Activated CD8-positive, alpha-beta T cell treated with anti-CD3 and anti-CD28 coated beads, Interleukin-2, amount 10 ng/mL, durations not matched to agents 7 days and 5 days (primary cell): ENCODE measurements at regions not wholly inside any gene's neighbourhood (a gene's known extent, or its start where the extent isn't known, plus 50 kb on each side); places are given as distances from the start of the nearest gene placed in this dataset.
"Not testable (repeated sequence)": the region's sequence is repeated elsewhere in the genome, so short reads cannot be mapped to it uniquely, and the experiment has no call there.

Experiments used
- ATAC-seq: fragments of 150-1000 bp; cut with Tn5 transposase; one replicate; pipeline ENCODE4 v1.10.0; 2021; ENCODE audit warnings: moderate library complexity
- CTCF ChIA-PET: fragments of 350-600 bp; sonication (Branson Sonifier 250); formaldehyde crosslinking; loops from one replicate; lab custom pipeline; 2021; ENCODE audit warnings: antibody characterized with exemption; lab: Charles Lee
- POLR2A ChIA-PET: fragments of 350-600 bp; sonication (Branson Sonifier 250); formaldehyde crosslinking; loops from one replicate; lab custom pipeline; 2021; ENCODE audit warnings: antibody characterized with exemption; lab: Charles Lee
- DNase-seq: peaks from one replicate; pipeline ENCODE4 v3.0.0-alpha.2; 2020
- H3K27ac Mint-ChIP-seq: one replicate; pipeline ENCODE4 v1.8.0; 2021; ENCODE audit warnings: mild to moderate bottlenecking, mixed read lengths
- H3K27me3 Mint-ChIP-seq: one replicate; pipeline ENCODE4 v1.8.0; 2021; ENCODE audit warnings: low read depth, mixed read lengths
- H3K36me3 Mint-ChIP-seq: one replicate; pipeline ENCODE4 v1.8.0; 2021; ENCODE audit warnings: low read depth, mixed read lengths
- H3K4me1 Mint-ChIP-seq: one replicate; pipeline ENCODE4 v1.8.0; 2021; ENCODE audit warnings: low read depth, mixed read lengths
- H3K4me3 Mint-ChIP-seq: one replicate; pipeline ENCODE4 v1.8.0; 2021; ENCODE audit warnings: mild to moderate bottlenecking, mixed read lengths
- H3K9me3 Mint-ChIP-seq: one replicate; pipeline ENCODE4 v1.8.0; 2022; ENCODE audit warnings: mixed read lengths; ENCODE audit not compliant: insufficient read depth

DNA sequence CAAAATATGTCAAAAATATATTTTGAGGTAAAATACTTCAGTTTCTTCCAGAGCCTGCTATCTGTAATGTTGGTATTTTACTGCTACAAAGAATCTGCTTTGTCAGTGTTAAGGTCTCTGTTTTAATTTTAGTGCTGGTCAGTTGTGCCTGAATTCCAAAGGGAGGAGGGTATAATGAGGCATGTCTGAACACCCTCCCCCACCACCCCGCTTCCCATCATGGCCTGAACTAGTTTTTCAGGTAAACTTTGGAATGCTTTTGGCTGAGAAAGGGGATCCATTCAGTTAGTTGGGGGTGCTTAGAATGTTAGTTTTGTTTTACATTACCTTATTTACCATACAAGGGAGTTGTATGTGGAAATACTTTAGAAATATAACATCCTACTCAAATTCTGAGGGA, 158.5 kb downstream of the MID1IP1 start:
- no peak for ATAC-seq

DNA sequence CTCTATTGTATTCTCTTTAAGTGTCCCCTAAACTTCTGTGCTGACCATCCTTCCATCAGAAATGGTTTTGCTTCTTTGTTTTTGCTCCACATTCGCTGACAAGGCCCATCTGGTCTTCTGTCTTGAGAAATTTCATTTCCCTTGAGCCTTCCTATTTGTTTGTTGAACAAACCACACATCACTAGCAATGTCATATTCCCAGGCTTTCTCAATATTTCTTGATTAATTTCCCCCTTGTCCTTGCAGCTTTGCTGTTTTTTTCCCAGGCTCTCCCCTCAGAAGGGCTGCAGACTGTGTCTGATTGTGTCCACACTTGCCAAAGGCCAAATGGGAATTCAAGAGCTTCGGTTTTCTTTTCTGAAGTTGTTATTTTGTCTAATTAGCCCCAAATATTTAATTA, 158.9 kb downstream of the MID1IP1 start:
- no peaks in the 10 kb centered on the region for H3K9me3 Mint-ChIP-seq
- no peak overlapping the region for H3K4me3 Mint-ChIP-seq
- CTCF ChIA-PET, result no interaction called here
- no peak for ATAC-seq
- H3K36me3 Mint-ChIP-seq, result peaks cover 2% of the 10 kb centered on the region
- DNase-seq, result no peak
- H3K27me3 Mint-ChIP-seq, result no peaks in the 10 kb centered on the region
- no peak overlapping the region for H3K27ac Mint-ChIP-seq
- POLR2A ChIA-PET, result no interaction called here
- no peaks in the 10 kb centered on the region for H3K4me1 Mint-ChIP-seq

More for the DNA sequence above, 158.5 kb downstream of the MID1IP1 start:
- no peaks in the 10 kb centered on the region for H3K4me1 Mint-ChIP-seq
- ChIA-PET POLR2A (no interaction called here), CTCF (no interaction called here)
- no peak for DNase-seq
- no peak overlapping the region for H3K4me3 Mint-ChIP-seq
- no peaks in the 10 kb centered on the region for H3K27me3 Mint-ChIP-seq
- no peaks in the 10 kb centered on the region for H3K9me3 Mint-ChIP-seq
- H3K27ac Mint-ChIP-seq, result no peak overlapping the region
- peaks cover 2% of the 10 kb centered on the region for H3K36me3 Mint-ChIP-seq

DNA sequence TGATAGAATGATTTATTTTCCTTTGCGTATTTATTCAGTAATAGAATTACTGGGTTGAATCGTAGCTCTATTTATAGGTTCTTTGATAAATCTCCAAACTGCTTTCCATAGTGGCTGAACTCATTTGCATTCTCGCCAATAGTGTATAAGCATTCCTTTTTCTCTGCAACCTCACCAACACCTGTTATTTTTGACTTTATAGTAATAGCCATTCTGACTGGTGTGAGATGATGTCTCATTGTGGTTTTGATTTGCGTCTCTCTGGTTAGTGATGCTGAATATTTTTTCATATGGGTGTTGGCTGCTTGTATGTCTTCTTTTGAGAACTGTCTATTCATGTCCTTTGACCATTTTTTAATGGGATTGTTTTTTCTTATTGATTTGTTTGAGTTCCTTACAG, 160.7 kb downstream of the MID1IP1 start:
- ATAC-seq, result no peak
- ChIA-PET CTCF (no interaction called here), POLR2A (no interaction called here)
- H3K4me3 Mint-ChIP-seq, result no peak overlapping the region
- H3K36me3 Mint-ChIP-seq, result peaks cover 2% of the 10 kb centered on the region
- H3K27me3 Mint-ChIP-seq, result no peaks in the 10 kb centered on the region
- H3K9me3 Mint-ChIP-seq, result no peaks in the 10 kb centered on the region
- no peak overlapping the region for H3K27ac Mint-ChIP-seq
- no peaks in the 10 kb centered on the region for H3K4me1 Mint-ChIP-seq
- no peak for DNase-seq

DNA sequence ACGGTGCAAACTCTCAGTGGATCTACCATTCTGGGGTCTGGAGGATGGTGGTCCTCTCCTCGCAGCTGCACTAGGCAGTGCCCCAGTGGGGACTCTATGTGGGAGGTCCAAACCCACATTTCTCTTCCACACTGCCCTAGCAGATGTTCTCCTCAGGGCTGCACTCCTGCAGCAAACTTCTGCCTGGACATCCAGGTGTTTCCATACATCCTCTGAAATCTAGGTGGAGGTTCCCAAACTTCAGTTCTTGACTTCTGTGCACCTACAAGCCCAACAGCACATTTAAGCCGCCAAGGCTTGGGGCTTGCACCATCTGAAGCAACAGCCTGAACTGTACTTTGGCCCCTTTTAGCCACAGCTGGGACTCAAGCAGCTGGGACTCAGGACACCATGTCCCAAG, 162.0 kb downstream of the MID1IP1 start:
- H3K9me3 Mint-ChIP-seq, CTCF ChIA-PET: not testable (repeated sequence)

DNA sequence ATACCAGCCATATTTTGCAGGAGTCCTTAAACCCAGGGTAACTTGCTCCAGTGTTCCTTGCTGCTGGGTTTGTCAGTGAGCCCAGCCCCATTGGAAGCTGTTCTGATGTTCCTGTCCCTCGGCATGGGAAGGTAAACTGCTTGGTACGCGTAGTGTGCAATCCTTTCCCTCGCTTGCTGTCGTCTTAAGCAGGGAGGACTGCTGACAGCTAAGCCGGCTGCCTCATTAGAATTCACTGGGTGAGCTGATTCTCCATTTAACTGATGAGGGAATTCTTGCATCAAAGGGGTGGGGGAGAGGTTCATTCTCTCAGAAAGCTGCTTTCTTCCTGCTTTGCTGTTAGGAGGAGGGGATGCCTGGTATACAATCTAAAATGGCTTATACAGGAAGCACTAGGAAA, 164.6 kb downstream of the MID1IP1 start:
- no peak for ATAC-seq
- no peaks in the 10 kb centered on the region for H3K4me1 Mint-ChIP-seq
- CTCF ChIA-PET, result no interaction called here

More for the DNA sequence above, 162.0 kb downstream of the MID1IP1 start:
- H3K27me3 Mint-ChIP-seq, POLR2A ChIA-PET, H3K4me1 Mint-ChIP-seq, ATAC-seq, H3K36me3 Mint-ChIP-seq, H3K27ac Mint-ChIP-seq, H3K4me3 Mint-ChIP-seq, DNase-seq: not testable (repeated sequence)

DNA sequence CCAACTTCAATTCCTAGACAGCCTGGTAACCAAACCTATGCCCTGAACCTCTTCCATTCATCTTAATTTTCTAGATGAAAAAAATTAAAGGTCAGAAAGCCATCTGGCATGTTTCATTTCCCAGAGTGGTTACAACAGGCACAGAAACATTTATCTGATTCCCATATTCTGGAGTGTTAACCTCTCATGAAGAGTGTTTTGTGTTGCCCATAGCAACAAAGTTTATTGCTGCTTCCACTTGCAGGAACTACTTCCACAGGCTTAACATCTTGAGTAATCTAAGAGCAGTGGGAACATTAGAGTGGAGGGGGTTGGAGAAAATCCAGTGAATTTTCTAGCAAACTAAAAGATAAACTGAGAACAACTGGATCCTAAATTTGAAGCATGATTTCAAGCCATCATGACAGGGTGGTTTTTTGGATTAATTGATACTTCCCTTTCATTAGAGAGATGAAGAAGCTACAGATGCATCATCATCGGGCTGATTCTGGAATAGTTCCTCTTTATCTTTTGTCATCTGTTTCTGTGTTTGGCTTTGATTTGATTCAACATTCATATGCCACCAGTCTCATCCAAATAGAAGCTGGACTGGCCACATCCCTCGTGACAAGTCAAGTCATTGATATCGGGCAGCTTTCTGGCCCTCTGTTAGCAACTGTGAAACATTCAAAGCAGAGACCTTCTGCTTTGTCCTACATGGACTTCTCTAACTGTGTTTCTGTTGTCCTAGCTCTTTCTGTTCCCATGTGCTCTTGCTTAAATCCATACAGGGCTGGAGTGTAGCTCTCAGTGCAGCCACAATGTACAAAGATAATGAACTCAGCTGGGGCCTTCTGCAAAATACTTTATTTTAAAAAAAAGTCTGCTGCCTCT, 167.3 kb downstream of the MID1IP1 start:
- no peak overlapping the region for H3K4me3 Mint-ChIP-seq
- CTCF ChIA-PET, result no interaction called here
- DNase-seq (no peak), ATAC-seq (no peak)
- peaks cover 2% of the 10 kb centered on the region for H3K36me3 Mint-ChIP-seq
- POLR2A ChIA-PET, result no interaction called here
- H3K4me1 Mint-ChIP-seq, result no peaks in the 10 kb centered on the region
- no peak overlapping the region for H3K27ac Mint-ChIP-seq
- no peaks in the 10 kb centered on the region for H3K9me3 Mint-ChIP-seq
- H3K27me3 Mint-ChIP-seq, result no peaks in the 10 kb centered on the region

More for the DNA sequence above, 164.6 kb downstream of the MID1IP1 start:
- peaks cover 2% of the 10 kb centered on the region for H3K36me3 Mint-ChIP-seq
- H3K4me3 Mint-ChIP-seq, result no peak overlapping the region
- DNase-seq, result no peak
- POLR2A ChIA-PET, result no interaction called here
- H3K9me3 Mint-ChIP-seq, result no peaks in the 10 kb centered on the region
- no peak overlapping the region for H3K27ac Mint-ChIP-seq
- no peaks in the 10 kb centered on the region for H3K27me3 Mint-ChIP-seq

DNA sequence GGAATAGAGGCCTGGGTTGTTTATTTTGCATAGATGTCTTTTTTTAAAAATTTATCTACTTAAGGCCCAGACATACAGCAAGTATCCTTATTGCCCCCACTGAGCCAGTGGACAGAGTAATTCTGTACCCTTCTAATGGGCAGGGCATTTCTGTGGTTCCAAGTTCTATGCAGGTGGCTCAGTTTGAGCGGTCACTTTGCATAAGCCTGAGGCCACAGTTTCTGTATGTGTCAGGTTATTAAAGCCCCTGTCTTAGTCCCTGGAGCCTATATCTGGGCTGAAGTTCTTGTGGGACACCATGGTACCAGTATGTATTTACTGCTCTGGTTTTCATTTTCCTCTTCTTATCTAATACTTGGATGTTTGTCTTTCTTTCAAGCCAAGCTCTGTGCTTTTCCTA, 168.8 kb downstream of the MID1IP1 start:
- no peak overlapping the region for H3K27ac Mint-ChIP-seq
- H3K9me3 Mint-ChIP-seq, result no peaks in the 10 kb centered on the region
- ATAC-seq (no peak), DNase-seq (no peak)
- no peaks in the 10 kb centered on the region for H3K4me1 Mint-ChIP-seq
- H3K36me3 Mint-ChIP-seq, result no peaks in the 10 kb centered on the region
- H3K27me3 Mint-ChIP-seq, result no peaks in the 10 kb centered on the region
- H3K4me3 Mint-ChIP-seq, result no peak overlapping the region
- CTCF ChIA-PET, result no interaction called here
- POLR2A ChIA-PET, result no interaction called here

DNA sequence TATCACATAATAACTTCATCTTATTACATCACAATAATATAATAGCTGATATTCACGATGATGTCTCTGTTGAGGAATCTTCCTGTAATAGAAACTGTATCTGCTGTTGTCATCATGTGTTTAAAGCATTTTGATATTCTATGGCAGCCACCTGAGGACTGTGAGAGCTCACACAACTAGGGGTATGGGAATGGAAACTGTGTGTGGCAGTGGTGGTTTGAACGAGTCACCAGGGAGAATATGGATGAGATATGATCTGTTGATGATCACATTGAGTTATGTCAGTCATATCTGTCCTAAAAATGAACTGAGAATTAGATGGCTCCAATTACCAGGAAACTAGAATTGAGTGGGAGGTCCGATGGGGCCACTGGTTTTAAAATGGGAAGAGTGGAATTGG, 169.6 kb downstream of the MID1IP1 start:
- no peaks in the 10 kb centered on the region for H3K36me3 Mint-ChIP-seq
- ATAC-seq, result no peak
- H3K9me3 Mint-ChIP-seq, result no peaks in the 10 kb centered on the region
- ChIA-PET POLR2A (no interaction called here), CTCF (interaction anchor here (0.6 kb wide), 1 partner anchor 789 kb away, joined by 4 read pairs; no protein-coding TSS in a partner anchor)
- no peak overlapping the region for H3K4me3 Mint-ChIP-seq
- no peaks in the 10 kb centered on the region for H3K4me1 Mint-ChIP-seq
- H3K27me3 Mint-ChIP-seq, result no peaks in the 10 kb centered on the region
- DNase-seq, result no peak
- no peak overlapping the region for H3K27ac Mint-ChIP-seq

DNA sequence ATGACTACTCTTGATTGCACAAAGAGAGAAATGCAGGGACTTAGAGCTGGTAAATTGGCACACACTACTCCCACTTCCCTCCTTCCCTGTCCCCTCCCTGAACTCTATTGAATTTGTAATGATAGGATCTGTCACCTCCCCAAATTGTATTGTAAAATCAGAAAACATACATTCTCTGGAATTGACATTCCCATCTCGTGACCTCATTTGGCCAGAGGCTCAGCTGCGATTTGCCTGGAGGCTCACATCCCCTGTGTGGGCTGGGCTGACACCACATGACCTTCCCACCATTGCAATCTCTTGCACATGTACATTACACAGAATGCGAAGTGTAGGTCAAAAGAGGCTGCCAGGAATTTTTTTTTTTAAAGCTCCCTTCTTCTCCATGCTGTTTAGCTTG, 172.1 kb downstream of the MID1IP1 start:
- no peaks in the 10 kb centered on the region for H3K27me3 Mint-ChIP-seq
- H3K4me1 Mint-ChIP-seq, result no peaks in the 10 kb centered on the region
- CTCF ChIA-PET, result no interaction called here
- H3K4me3 Mint-ChIP-seq, result no peak overlapping the region
- POLR2A ChIA-PET, result no interaction called here
- H3K27ac Mint-ChIP-seq, result no peak overlapping the region
- H3K36me3 Mint-ChIP-seq, result no peaks in the 10 kb centered on the region
- ATAC-seq (no peak), DNase-seq (no peak)
- H3K9me3 Mint-ChIP-seq, result no peaks in the 10 kb centered on the region

DNA sequence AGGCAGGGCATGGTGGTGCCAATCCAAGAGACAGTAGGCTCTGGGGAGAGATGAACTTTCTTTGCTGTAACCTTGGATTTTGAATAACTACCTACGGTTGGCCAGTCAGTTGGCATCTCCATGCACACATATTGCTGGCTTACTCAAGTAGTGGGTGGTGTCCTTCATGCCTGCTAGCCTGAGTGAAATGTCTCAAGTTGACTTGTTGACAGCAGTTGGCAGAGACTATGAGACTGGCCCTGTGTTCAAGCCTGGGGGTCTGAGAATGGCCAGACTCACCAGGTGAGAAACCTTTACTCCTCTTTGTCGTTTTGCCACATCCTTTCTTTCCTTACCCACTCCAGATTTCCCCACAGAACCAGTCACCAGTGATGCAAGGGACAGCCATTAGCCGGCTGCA, 173.3 kb downstream of the MID1IP1 start:
- DNase-seq (no peak), ATAC-seq (no peak)
- no peak overlapping the region for H3K4me3 Mint-ChIP-seq
- no peak overlapping the region for H3K27ac Mint-ChIP-seq
- ChIA-PET CTCF (no interaction called here), POLR2A (no interaction called here)
- H3K9me3 Mint-ChIP-seq, result no peaks in the 10 kb centered on the region
- no peaks in the 10 kb centered on the region for H3K4me1 Mint-ChIP-seq
- no peaks in the 10 kb centered on the region for H3K36me3 Mint-ChIP-seq
- H3K27me3 Mint-ChIP-seq, result no peaks in the 10 kb centered on the region

DNA sequence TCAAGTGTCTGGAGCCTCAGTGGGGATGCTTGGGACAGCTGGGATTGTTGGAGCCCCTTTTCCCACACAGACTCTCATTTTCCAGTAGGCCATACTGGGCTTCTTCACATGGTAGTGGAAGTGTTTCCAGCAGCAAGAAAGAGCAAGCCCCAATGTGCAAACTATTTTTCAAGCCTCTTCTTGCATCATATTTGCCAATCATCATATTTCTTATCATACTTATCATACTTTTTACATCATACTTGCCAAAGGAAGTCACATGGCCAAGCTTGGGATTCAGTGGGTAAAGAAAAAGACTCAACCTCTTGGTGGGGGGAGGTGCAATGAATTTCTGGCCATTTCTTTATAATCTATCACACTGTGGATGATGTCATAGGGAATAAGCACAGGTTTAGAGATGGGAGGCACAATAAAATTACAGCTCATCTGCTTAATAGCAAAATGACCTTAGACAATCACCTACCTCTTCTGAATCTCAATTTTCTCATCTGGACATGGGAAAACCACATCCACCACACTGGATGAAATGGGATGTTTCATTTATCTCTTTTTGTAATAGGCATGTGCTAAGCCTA, 174.2 kb downstream of the MID1IP1 start:
- Mint-ChIP-seq H3K4me3 (no peak overlapping the region), H3K9me3 (no peaks in the 10 kb centered on the region), H3K4me1 (no peaks in the 10 kb centered on the region), H3K27me3 (no peaks in the 10 kb centered on the region), H3K36me3 (no peaks in the 10 kb centered on the region), H3K27ac (no peak overlapping the region)
- CTCF ChIA-PET, result no interaction called here
- POLR2A ChIA-PET, result no interaction called here
- DNase-seq (no peak), ATAC-seq (no peak)

DNA sequence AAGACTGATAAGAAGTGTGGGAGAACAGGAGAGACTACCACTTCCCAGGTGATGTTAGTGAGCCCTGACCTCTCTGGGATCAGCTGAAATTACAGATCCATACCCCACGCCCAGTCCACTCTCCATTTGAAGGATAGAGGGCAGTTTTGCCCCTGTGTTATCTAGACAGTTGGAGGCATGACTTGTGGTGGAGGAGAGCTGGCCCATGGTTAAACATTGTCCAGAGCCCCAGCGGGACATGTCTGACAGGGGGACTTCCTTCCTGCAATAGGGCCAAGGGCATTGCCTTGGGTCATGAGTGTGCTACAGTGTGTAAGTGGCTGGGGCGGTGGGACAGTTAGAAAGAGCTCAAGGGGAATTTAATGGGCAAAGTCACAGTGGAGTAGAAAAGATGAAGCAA, 181.1 kb downstream of the MID1IP1 start:
- no peak overlapping the region for H3K27ac Mint-ChIP-seq
- no peak for ATAC-seq
- CTCF ChIA-PET, result interaction anchor here (1.2 to 1.7 kb wide), 2 partner anchors 9 to 214 kb away, joined by 3 read pairs; no protein-coding TSS in a partner anchor
- no peaks in the 10 kb centered on the region for H3K27me3 Mint-ChIP-seq
- H3K9me3 Mint-ChIP-seq, result no peaks in the 10 kb centered on the region
- no peak overlapping the region for H3K4me3 Mint-ChIP-seq
- H3K36me3 Mint-ChIP-seq, result no peaks in the 10 kb centered on the region
- H3K4me1 Mint-ChIP-seq, result no peaks in the 10 kb centered on the region
- POLR2A ChIA-PET, result no interaction called here
- DNase-seq, result no peak
